ENCODE measurements at regions not wholly inside any gene's neighbourhood (a gene's known extent, or its start where the extent isn't known, plus 50 kb on each side); places are given as distances from the start of the nearest gene placed in this dataset.
"Not testable (repeated sequence)": the region's sequence is repeated elsewhere in the genome, so short reads cannot be mapped to it uniquely, and the experiment has no call there.

DNA sequence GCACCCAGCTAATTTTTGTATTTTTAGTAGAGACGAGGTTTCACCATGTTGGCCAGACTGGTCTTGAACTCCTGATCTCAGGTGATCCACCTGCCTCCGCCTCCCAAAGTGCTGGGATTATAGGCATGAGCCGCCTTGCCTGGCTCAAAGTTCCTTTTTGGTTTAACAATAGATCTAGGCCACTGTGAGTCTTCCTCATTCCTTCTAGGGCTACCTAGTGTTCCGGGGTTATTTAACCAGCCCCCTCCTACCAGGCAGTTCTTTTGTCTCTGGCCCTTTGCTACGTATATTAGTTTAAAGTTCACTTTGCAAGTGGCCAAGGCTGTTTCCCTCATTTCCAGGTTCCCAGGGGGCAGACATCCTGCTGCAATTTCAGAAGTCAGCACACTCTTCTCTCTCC, 75.6 kb downstream of the SPDYE17 start:
- TF ChIP-seq, protein P1, sequence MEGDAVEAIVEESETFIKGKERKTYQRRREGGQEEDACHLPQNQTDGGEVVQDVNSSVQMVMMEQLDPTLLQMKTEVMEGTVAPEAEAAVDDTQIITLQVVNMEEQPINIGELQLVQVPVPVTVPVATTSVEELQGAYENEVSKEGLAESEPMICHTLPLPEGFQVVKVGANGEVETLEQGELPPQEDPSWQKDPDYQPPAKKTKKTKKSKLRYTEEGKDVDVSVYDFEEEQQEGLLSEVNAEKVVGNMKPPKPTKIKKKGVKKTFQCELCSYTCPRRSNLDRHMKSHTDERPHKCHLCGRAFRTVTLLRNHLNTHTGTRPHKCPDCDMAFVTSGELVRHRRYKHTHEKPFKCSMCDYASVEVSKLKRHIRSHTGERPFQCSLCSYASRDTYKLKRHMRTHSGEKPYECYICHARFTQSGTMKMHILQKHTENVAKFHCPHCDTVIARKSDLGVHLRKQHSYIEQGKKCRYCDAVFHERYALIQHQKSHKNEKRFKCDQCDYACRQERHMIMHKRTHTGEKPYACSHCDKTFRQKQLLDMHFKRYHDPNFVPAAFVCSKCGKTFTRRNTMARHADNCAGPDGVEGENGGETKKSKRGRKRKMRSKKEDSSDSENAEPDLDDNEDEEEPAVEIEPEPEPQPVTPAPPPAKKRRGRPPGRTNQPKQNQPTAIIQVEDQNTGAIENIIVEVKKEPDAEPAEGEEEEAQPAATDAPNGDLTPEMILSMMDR (IDR thresholded peaks at IDR 0.05), result not testable (repeated sequence)
- not testable (repeated sequence) for TF ChIP-seq EP300 (IDR thresholded peaks at IDR 0.05; ENCODE audit: low read depth); POLR2A (IDR thresholded peaks at IDR 0.05)
